K562 (cell line): ENCODE measurements at regions not wholly inside any gene's neighbourhood (a gene's known extent, or its start where the extent isn't known, plus 50 kb on each side); places are given as distances from the start of the nearest gene placed in this dataset.

Experiments used
- ARID1B ChIP-seq: fragments of 450-650 bp; IDR thresholded peaks from 2 replicates; pipeline ENCODE4 v1.6.1; 2016; ENCODE audit warnings: antibody characterized with exemption, mild to moderate bottlenecking, inconsistent platforms
- BRCA1 ChIP-seq, 2 experiments: fragments of 450-650 bp in 1 of 2; sonication (generic) in 1 of 2; formaldehyde crosslinking in 1 of 2; IDR thresholded peaks; 2 replicates each; pipeline versions ENCODE4 v1.5.0 to v1.6.1; 2017 to 2020; ENCODE audit warnings: mild to moderate bottlenecking in 1 of 2, missing genetic modification reagents in 1 of 2
- CAMTA2 ChIP-seq: fragments of 250-450 bp; sonication (Bioruptor Pico); conservative IDR thresholded peaks from 2 replicates; pipeline ENCODE4 v1.5.1; 2022
- CBFA2T2 ChIP-seq: fragments of 450-650 bp; conservative IDR thresholded peaks from 2 replicates; pipeline ENCODE4 v1.6.1; 2017; ENCODE audit warnings: mild to moderate bottlenecking
- CXXC5 ChIP-seq: fragments of 250-450 bp; sonication (Bioruptor Pico); IDR thresholded peaks from 2 replicates; pipeline ENCODE4 v1.8.0; 2022; ENCODE audit warnings: inconsistent platforms, mild to moderate bottlenecking, moderate library complexity
- FOXK1 ChIP-seq: sonication (generic); formaldehyde crosslinking; IDR thresholded peaks from 2 replicates; pipeline ENCODE4 v1.8.0; 2022; ENCODE audit warnings: missing genetic modification reagents, mild to moderate bottlenecking, borderline replicate concordance
- JUND ChIP-seq, 2 experiments: IDR thresholded peaks; 2 replicates in 1 of 2; 3 replicates in 1 of 2; pipeline ENCODE4 v1.6.1; 2011; ENCODE audit warnings: borderline replicate concordance in 2 of 2, low read depth in 2 of 2, low read length in 2 of 2, improper control_type of control experiment in 1 of 2, missing biosample characterization in 1 of 2, missing genetic modification characterization in 1 of 2, missing genetic modification reagents in 1 of 2
- PPARD ChIP-seq: fragments of 250-450 bp; sonication (Bioruptor Pico); IDR thresholded peaks from 2 replicates; pipeline ENCODE4 v1.8.0; 2022; ENCODE audit warnings: inconsistent platforms, mild to moderate bottlenecking, moderate library complexity
- SMARCB1 ChIP-seq: IDR thresholded peaks from 2 replicates; pipeline ENCODE4 v1.6.1; 2011; ENCODE audit warnings: improper control_type of control experiment, low read depth; ENCODE audit not compliant: insufficient read length
- STAT5A ChIP-seq: IDR thresholded peaks from 2 replicates; pipeline ENCODE4 v1.6.1; 2012; ENCODE audit warnings: low read length, inconsistent platforms, borderline replicate concordance
- ZEB2 ChIP-seq: fragments of 450-650 bp; IDR thresholded peaks from 2 replicates; pipeline ENCODE4 v1.6.1; 2016
- ZNF143 ChIP-seq: sonication (generic); formaldehyde crosslinking; IDR thresholded peaks from 2 replicates; pipeline ENCODE4 v1.9.0; 2022; ENCODE audit warnings: mild to moderate bottlenecking, missing genetic modification reagents
- ZNF274 ChIP-seq: IDR thresholded peaks from 2 replicates; pipeline ENCODE4 v1.6.1; 2011; ENCODE audit warnings: low read depth, mild to moderate bottlenecking, low read length, moderate library complexity, borderline replicate concordance
- ZNF282 ChIP-seq: sonication (generic); formaldehyde crosslinking; IDR thresholded peaks from 2 replicates; pipeline ENCODE4 v1.8.1; 2023; ENCODE audit warnings: missing genetic modification reagents
- ZNF311 ChIP-seq: fragments of 250-450 bp; sonication (Bioruptor Pico); IDR thresholded peaks from 2 replicates; pipeline ENCODE4 v1.4.0; 2020; ENCODE audit warnings: mild to moderate bottlenecking, moderate library complexity
- ZNF347 ChIP-seq: fragments of 450-650 bp; formaldehyde crosslinking; IDR thresholded peaks from 2 replicates; pipeline ENCODE4 v1.4.0; 2020; ENCODE audit warnings: low read depth, mild to moderate bottlenecking, moderate library complexity
- TF ChIP-seq, protein P1 (sequence below): IDR thresholded peaks from 2 replicates; pipeline ENCODE4 v1.6.1; 2014; ENCODE audit warnings: antibody characterized with exemption
- TF ChIP-seq, protein P2 (sequence below): sonication (generic); formaldehyde crosslinking; IDR thresholded peaks from 2 replicates; pipeline ENCODE4 v1.8.1; 2023; ENCODE audit warnings: mild to moderate bottlenecking, missing genetic modification reagents
- TF ChIP-seq, protein P3 (sequence below): sonication (generic); formaldehyde crosslinking; IDR thresholded peaks from 2 replicates; pipeline ENCODE4 v1.8.1; 2022; ENCODE audit warnings: missing genetic modification reagents
- TF ChIP-seq, protein P4 (sequence below): sonication (generic); formaldehyde crosslinking; IDR thresholded peaks from 2 replicates; pipeline ENCODE4 v1.8.0; 2022; ENCODE audit warnings: mild to moderate bottlenecking, missing genetic modification reagents

DNA sequence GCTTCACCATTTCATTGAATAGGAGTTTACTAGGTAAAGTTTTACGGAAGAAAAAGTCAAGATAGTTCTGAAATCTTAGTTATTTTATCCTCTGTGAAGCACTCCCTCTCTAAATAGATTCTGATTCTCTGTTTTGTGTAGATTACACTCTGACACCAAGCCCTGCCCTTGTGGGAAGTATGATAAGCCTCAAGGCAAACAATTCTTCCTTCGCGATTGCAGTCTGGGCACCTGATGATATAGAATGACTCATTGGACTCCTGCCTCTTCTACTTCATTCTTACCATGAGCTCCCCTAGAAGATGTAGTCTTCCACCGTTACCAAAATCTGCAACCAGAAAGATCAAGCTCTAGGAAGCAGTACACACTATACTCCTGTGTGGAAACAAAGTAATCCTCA, 626.9 kb upstream of the PTGER4 start (continued):
- TF ChIP-seq, protein P1, sequence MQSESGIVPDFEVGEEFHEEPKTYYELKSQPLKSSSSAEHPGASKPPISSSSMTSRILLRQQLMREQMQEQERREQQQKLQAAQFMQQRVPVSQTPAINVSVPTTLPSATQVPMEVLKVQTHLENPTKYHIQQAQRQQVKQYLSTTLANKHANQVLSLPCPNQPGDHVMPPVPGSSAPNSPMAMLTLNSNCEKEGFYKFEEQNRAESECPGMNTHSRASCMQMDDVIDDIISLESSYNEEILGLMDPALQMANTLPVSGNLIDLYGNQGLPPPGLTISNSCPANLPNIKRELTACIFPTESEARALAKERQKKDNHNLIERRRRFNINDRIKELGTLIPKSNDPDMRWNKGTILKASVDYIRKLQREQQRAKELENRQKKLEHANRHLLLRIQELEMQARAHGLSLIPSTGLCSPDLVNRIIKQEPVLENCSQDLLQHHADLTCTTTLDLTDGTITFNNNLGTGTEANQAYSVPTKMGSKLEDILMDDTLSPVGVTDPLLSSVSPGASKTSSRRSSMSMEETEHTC = no peak
- TF ChIP-seq, protein P2, sequence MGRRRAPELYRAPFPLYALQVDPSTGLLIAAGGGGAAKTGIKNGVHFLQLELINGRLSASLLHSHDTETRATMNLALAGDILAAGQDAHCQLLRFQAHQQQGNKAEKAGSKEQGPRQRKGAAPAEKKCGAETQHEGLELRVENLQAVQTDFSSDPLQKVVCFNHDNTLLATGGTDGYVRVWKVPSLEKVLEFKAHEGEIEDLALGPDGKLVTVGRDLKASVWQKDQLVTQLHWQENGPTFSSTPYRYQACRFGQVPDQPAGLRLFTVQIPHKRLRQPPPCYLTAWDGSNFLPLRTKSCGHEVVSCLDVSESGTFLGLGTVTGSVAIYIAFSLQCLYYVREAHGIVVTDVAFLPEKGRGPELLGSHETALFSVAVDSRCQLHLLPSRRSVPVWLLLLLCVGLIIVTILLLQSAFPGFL (CRISPR knock-in tag) = no peak
- TF ChIP-seq CBFA2T2 (peak; percentile 83), ZNF347 (CRISPR knock-in tag) (no peak), JUND (IDR thresholded peaks at IDR 0.05; ENCODE audit: borderline replicate concordance, low read depth, low read length) (0 out of 2 replicates have a peak, but pooled peaks have one; percentile 20), JUND (tag; IDR thresholded peaks at IDR 0.05; ENCODE audit: borderline replicate concordance, low read depth, low read length) (peak; percentile 32; the same call in 1 of the 3 replicates), ZNF143 (no peak), ZEB2 (no peak), FOXK1 (no peak), BRCA1 (IDR thresholded peaks at IDR 0.05) (no peak), BRCA1 (CRISPR knock-in tag; IDR thresholded peaks at IDR 0.05) (no peak), CXXC5 (CRISPR knock-in tag) (no peak), SMARCB1 (no peak), ZNF274 (no peak), ZNF282 (CRISPR knock-in tag) (no peak), CAMTA2 (no peak), ZNF311 (CRISPR knock-in tag) (no peak), STAT5A (0 out of 2 replicates have a peak, but pooled peaks have one; percentile 44), PPARD (CRISPR knock-in tag) (no peak), ARID1B (peak; percentile 82)
- TF ChIP-seq, protein P3, sequence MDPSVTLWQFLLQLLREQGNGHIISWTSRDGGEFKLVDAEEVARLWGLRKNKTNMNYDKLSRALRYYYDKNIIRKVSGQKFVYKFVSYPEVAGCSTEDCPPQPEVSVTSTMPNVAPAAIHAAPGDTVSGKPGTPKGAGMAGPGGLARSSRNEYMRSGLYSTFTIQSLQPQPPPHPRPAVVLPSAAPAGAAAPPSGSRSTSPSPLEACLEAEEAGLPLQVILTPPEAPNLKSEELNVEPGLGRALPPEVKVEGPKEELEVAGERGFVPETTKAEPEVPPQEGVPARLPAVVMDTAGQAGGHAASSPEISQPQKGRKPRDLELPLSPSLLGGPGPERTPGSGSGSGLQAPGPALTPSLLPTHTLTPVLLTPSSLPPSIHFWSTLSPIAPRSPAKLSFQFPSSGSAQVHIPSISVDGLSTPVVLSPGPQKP (CRISPR knock-in tag) = no peak
- TF ChIP-seq, protein P4, sequence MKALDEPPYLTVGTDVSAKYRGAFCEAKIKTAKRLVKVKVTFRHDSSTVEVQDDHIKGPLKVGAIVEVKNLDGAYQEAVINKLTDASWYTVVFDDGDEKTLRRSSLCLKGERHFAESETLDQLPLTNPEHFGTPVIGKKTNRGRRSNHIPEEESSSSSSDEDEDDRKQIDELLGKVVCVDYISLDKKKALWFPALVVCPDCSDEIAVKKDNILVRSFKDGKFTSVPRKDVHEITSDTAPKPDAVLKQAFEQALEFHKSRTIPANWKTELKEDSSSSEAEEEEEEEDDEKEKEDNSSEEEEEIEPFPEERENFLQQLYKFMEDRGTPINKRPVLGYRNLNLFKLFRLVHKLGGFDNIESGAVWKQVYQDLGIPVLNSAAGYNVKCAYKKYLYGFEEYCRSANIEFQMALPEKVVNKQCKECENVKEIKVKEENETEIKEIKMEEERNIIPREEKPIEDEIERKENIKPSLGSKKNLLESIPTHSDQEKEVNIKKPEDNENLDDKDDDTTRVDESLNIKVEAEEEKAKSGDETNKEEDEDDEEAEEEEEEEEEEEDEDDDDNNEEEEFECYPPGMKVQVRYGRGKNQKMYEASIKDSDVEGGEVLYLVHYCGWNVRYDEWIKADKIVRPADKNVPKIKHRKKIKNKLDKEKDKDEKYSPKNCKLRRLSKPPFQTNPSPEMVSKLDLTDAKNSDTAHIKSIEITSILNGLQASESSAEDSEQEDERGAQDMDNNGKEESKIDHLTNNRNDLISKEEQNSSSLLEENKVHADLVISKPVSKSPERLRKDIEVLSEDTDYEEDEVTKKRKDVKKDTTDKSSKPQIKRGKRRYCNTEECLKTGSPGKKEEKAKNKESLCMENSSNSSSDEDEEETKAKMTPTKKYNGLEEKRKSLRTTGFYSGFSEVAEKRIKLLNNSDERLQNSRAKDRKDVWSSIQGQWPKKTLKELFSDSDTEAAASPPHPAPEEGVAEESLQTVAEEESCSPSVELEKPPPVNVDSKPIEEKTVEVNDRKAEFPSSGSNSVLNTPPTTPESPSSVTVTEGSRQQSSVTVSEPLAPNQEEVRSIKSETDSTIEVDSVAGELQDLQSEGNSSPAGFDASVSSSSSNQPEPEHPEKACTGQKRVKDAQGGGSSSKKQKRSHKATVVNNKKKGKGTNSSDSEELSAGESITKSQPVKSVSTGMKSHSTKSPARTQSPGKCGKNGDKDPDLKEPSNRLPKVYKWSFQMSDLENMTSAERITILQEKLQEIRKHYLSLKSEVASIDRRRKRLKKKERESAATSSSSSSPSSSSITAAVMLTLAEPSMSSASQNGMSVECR (CRISPR knock-in tag) = no peak
